GM19397 (cell line): ENCODE measurements at regions not wholly inside any gene's neighbourhood (a gene's known extent, or its start where the extent isn't known, plus 50 kb on each side); places are given as distances from the start of the nearest gene placed in this dataset.
"Not testable (repeated sequence)": the region's sequence is repeated elsewhere in the genome, so short reads cannot be mapped to it uniquely, and the experiment has no call there.

Experiments
- ATAC-seq: cut with Tn5 transposase; IDR thresholded peaks from one replicate; pipeline ENCODE4 v1.9.1; 2021; ENCODE audit warnings: mild to moderate bottlenecking, moderate library complexity; ENCODE audit not compliant: unreplicated experiment

DNA sequence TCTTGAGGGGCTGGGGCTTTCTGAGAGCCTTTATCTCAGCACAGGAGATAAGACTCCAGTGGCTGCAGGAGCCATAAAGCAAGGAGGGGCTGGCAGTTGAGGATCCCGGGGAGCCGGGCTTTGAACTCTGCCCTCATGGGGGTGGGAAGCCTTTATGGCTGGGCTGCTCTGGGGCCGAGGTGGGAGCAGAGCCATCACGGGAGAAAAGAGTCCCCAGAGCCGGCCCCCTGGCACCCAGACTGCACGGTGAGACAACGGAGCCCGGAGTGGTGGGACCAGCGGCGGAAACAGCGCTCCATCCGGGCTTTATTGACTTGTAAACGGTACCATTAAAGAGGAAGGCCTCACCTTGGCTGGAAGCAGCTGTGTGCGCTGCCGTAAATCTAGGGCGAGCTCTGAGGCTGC, 162.6 kb downstream of the MYCN start:
- ATAC-seq, result no peak

- ATAC-seq, result no peak
These were observed 162.1 kb downstream of the MYCN start for GRCh38 chr2:16102358-16102975.

- ATAC-seq, result no peak
These were observed 160.8 kb downstream of the MYCN start for GRCh38 chr2:16101196-16101595.

GRCh38 chr2:16100006-16100405, 159.7 kb downstream of the MYCN start:
- ATAC-seq, result no peak

DNA sequence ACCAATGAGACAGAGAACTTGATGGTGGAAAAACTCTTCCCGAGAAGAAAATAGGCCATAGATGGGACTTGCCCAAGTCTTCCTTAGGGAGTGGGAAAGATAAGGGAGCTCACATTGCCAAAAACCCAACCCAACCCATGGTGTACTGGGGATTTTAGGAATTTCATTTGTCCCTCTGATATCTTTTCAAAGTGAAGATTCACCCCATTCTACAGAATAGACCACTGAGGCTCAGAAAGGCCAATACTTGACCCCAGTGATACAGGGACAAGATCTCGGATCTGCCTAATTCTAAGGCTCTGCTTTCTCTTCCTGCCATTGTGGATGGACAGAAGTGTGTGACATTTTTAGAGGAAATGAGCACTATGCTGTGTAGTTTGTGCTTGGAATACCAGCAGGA, 159.0 kb downstream of the MYCN start:
- ATAC-seq, result no peak

- no peak for ATAC-seq
These were observed 156.6 kb downstream of the MYCN start for GRCh38 chr2:16096962-16097361.

DNA sequence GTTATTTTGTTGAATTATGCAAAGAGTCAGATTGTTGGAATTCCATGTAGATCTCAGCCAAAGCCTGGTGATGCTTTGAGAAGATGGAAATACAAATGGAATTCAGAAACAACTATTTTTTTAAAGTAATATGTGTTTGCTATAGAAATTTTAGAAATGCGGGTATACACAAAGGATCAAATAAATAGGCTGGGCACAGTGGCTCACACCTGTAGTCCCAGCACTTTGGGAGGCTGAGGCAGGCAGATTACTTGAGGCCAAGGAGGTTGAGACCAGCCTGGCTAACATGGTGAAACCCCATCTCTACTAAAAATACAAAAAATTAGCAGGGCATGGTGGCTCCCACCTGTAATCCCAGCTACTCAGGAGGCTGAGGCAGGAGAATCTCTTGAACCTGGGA, 155.1 kb downstream of the MYCN start:
- not testable (repeated sequence) for ATAC-seq

- ATAC-seq, result no peak
These were observed 154.5 kb downstream of the MYCN start for GRCh38 chr2:16094811-16095210.

- ATAC-seq, result no peak
These were observed 153.5 kb downstream of the MYCN start for GRCh38 chr2:16093639-16094529.

GRCh38 chr2:16092861-16093638, 152.7 kb downstream of the MYCN start:
- no peak for ATAC-seq

DNA sequence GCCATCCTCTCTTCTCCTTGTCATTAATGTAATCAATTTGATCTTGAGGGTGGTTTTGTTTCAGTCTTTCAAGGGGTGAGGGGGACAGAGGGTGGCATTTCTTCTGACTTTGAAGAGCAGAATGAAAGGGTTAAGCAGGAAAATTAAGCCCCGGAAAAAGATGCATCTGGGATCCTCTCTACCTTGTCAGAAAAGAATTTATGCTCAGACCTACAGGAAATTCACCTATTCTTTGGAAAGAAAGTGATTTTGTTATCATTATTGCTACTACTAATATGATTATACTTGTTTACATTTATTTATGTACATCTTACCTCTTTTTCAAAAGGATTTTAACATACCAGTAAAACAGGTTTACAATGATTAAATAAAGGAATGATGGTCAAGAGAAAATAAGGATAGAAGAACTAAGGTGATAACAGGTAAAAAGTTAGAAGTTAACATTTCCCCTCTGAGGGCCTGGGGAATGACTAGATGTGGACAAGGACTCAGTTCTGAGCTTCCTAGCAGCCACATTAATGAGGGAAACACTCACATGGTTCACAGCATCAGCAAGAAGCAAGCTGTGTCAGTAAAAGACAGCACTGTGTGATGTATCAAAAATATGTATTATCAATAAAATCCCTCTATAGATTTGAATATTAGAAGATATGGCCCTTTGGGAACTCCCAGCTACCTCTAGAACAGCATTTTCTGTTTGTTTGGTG, 151.4 kb downstream of the MYCN start:
- no peak for ATAC-seq

- ATAC-seq, result no peak
These were observed 150.6 kb downstream of the MYCN start for GRCh38 chr2:16090650-16091575.

DNA sequence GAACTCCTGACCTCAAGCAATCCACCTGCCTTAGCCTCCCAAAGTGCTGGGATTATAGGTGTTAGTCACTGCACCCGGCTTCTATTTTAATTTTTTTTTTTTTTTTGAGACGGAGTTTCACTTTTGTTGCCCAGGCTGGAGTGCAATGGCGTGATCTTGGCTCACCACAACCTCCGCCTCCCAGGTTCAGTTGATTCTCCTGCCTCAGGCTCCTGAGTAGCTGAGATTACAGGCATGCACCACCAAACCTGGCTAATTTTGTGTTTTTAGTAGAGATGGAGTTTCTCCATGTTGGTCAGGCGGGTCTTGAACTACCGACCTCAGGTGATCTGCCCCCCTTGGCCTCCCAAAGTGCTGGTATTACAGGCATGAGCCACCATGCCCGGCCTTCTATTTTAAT, 149.1 kb downstream of the MYCN start:
- not testable (repeated sequence) for ATAC-seq

- no peak for ATAC-seq
These were observed 148.4 kb downstream of the MYCN start for GRCh38 chr2:16088802-16089112.

DNA sequence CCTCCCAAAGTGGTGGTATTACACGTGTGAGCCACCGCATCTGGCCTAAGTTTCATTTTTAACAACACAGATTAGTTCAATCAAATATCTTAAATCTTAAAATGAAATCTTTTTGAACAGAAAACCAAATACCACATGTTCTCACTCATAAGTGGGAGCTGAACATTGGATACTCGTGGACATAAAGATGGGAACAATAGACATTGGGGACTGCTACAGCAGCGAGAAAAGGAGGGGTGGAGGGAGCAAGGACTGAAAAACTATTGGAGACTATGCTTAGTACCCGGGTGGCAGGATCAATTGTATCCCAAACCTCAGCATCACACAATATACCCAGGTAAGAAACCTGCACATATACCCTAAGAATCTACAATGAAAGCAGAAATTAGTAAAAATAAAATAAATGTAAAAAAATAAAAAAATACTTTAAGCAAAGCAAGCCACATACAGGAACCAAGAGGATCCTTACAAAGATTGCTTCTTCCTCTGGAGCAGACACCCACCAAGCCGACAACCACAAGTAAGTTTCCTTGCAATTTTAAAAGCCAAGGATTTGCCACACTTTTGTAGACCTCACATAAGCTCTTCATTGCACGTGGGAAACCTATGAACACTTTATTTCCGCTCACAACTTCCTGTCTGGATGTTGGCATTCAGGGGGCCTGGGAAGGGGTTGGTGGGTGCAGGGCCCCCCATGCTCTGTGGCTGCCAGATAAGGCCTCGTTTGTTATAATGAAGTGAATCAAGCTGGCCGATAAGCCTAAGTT, 147.9 kb downstream of the MYCN start:
- no peak for ATAC-seq

DNA sequence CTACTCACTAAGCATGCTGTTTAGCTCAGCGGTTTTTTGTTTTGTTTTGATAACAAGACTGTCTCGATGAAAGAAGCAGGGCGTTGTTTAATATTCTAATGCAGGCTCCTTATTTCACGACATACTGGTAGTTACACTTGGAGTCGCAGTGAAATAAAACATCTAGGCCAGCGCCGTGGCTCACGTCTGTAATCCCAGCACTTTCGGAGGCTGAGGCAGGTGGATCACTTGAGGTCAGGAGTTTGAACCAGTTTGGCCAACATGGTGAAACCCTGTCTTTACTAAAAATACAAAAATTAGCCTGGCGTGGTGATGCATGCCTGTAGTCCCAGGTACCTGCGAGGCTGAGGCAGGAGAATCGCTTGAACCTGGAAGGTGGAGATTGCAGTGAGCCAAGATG, 145.8 kb downstream of the MYCN start:
- ATAC-seq, result not testable (repeated sequence)

DNA sequence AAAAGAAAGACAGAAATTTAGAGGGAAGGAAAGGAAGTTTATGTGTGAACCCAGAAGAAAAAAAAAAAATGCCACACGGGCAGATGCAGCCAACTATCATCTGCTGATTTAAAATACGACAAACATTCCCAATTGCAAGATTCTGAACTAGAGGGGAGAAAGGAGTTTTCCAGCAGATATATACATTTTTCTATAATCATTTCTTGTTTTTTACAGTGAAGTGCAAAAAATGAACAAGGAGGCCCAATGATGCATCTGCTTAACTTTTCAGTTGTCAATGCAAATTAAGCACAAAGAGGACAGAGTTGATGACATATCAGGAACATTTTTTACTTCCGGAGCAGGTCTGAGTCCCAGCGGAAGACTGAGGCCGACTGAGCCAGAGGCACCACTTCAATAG, 144.7 kb downstream of the MYCN start:
- ATAC-seq, result no peak

DNA sequence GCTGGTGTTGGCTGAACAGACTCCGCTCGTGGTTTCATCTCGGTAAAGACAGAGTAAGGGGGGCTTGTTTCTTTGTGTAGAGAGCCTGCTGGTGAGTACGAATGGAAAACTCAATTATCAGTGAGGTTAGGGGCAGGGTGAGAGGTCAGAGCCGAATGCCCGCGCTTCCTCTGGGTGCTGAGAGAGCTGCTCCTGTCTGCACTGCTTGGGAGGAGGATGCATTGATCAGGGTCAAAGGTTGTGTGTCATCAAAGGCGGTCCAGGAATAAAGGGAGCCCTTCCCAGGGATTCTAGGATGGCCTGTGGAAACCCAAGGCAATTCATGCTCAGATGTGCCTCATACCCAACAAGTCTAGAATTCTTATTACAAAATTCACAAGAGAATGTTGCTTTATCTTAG, 143.9 kb downstream of the MYCN start:
- no peak for ATAC-seq

GRCh38 chr2:16082276-16082675, 141.9 kb downstream of the MYCN start:
- no peak for ATAC-seq
